Ovary (tissue), 7 donors: ENCODE measurements at regions not wholly inside any gene's neighbourhood (a gene's known extent, or its start where the extent isn't known, plus 50 kb on each side); places are given as distances from the start of the nearest gene placed in this dataset.

Experiments
- DNase-seq, 5 donors: peaks; one replicate each; pipeline ENCODE4 v3.0.0-alpha.2; 2019 to 2020
- H3K27ac ChIP-seq, 2 donors: fragments of 200-600 bp; one replicate each; pipeline versions ENCODE4 v1.5.1 to v1.8.0; 2019 to 2022
- H3K27me3 ChIP-seq: fragments of 200-600 bp; one replicate; pipeline ENCODE4 v1.8.0; 2022
- H3K36me3 ChIP-seq: fragments of 200-600 bp; sonication (generic); one replicate; pipeline ENCODE4 v1.5.1; 2019
- H3K4me1 ChIP-seq: one replicate; pipeline ENCODE4 v1.8.1; 2013; ENCODE audit warnings: mild to moderate bottlenecking, moderate library complexity; ENCODE audit not compliant: insufficient read depth
- H3K4me3 ChIP-seq: fragments of 200-600 bp; sonication (generic); one replicate; pipeline ENCODE4 v1.5.1; 2017
- H3K9me3 ChIP-seq, 2 donors: fragments of 200-600 bp in 1 of 2; sonication (generic) in 1 of 2; one replicate each; pipeline versions ENCODE4 v1.5.1 to v1.8.1; 2013 to 2019; ENCODE audit warnings: mild to moderate bottlenecking in 1 of 2, moderate library complexity in 1 of 2
- EP300 ChIP-seq: sonication (generic); formaldehyde crosslinking; IDR thresholded peaks from one replicate; pipeline ENCODE4 v1.6.1; 2017; ENCODE audit warnings: antibody characterized with exemption
- POLR2A ChIP-seq: fragments of 450-650 bp; IDR thresholded peaks from one replicate; pipeline ENCODE4 v1.6.1; 2017; ENCODE audit warnings: antibody characterized with exemption, mild to moderate bottlenecking, moderate library complexity
- WGBS, 3 donors: extraction: QIAGEN DNeasy Blood & Tissue Kit in 1 of 3; methylation state at CpG; one replicate each; pipeline versions ENCODE4 v1.1.5 to v1.1.7; 2013 to 2017; 5-methylcytosine and 5-hydroxymethylcytosine counted together
- intact Hi-C, 4 donors: fragments of 100-400 bp; cut with DNase I; formaldehyde crosslinking; loops; one replicate each; pipeline versions ENCODE4 v1.11.0 to v1.15.1; 2022 to 2023
- TF ChIP-seq, protein P1 (sequence below), 3 donors: fragments of 450-650 bp in 2 of 3; fragments of 200-600 bp in 1 of 3; IDR thresholded peaks; one replicate each; pipeline versions ENCODE4 v1.5.1 to v1.8.0; 2016 to 2022; ENCODE audit warnings: antibody characterized with exemption in 3 of 3, mild to moderate bottlenecking in 1 of 3
- donor health status: DM: no; HTN: no; CAD: no; lungs with moderate emphysema.
- donor health status: DM: no; HTN: no; CAD: no.
- donor health status: Bipolar disorder and iron deficiency.
- donor health status: DM: no; HTN: no; CAD: no.
- donor health status: DM: yes; HTN: yes; CAD: no.

DNA sequence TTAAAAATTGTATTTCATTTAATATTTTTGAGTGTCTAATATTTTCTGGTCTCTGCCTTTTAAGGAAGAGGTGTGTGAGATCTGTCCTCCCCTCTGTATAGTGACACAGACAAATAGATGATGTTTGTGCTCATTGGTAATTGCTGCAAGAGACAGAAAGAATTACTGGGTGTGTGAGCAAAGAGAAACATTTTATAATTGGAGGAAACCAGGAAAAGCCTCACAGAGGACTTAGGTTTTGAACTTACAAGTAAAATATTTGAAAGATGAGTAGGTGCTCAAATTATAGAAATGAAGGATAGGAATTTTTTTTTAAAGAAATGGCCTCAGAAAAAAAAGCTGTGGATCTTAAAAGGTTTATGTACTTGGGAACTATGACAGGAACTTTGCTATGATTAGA, 149.8 kb downstream of the SPCS3 start:
- Histone ChIP-seq H3K4me3 (no peak overlapping the region), H3K27ac (no peak overlapping the region), H3K36me3 (no peaks in the 10 kb centered on the region), H3K4me1 (no peaks in the 10 kb centered on the region), H3K9me3 (no peaks in the 10 kb centered on the region), H3K27me3 (no peaks in the 10 kb centered on the region)
- no peak for TF ChIP-seq EP300
- intact Hi-C loops, result no loop called here
- DNase-seq, result no peak

DNA sequence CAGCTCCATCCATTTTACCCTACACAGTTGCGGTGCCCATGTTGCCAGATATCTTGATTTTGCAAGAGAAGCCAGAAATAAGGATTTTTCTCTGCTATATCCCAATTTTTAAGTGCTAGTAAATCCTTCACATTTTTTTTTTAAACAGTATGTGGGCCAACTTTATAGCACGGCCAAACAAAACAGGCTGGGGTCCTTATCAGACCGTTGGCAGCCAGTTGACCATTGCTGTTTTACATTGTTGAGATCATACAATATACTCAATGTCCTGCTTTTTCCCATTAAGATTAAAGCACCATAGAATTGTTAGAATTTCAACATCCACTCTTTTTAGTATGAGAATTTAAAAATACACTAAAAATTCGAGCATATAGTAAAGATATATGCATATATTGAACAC, 150.9 kb downstream of the SPCS3 start:
- TF ChIP-seq, protein P1, sequence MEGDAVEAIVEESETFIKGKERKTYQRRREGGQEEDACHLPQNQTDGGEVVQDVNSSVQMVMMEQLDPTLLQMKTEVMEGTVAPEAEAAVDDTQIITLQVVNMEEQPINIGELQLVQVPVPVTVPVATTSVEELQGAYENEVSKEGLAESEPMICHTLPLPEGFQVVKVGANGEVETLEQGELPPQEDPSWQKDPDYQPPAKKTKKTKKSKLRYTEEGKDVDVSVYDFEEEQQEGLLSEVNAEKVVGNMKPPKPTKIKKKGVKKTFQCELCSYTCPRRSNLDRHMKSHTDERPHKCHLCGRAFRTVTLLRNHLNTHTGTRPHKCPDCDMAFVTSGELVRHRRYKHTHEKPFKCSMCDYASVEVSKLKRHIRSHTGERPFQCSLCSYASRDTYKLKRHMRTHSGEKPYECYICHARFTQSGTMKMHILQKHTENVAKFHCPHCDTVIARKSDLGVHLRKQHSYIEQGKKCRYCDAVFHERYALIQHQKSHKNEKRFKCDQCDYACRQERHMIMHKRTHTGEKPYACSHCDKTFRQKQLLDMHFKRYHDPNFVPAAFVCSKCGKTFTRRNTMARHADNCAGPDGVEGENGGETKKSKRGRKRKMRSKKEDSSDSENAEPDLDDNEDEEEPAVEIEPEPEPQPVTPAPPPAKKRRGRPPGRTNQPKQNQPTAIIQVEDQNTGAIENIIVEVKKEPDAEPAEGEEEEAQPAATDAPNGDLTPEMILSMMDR (IDR thresholded peaks at IDR 0.05), result no peak
- no peak for TF ChIP-seq POLR2A
- TF ChIP-seq EP300, result no peak
- H3K27ac ChIP-seq, result no peak overlapping the region
- no peak overlapping the region for H3K4me3 ChIP-seq
- H3K9me3 ChIP-seq, result no peaks in the 10 kb centered on the region
- intact Hi-C loops, result no loop called here
- no peaks in the 10 kb centered on the region for H3K27me3 ChIP-seq
- H3K36me3 ChIP-seq, result no peaks in the 10 kb centered on the region
- WGBS, 3 donors, result 37 to 47% (median 38%) methylated on average over 4 of the region's 4 CpGs
- DNase-seq, result no peak
- no peaks in the 10 kb centered on the region for H3K4me1 ChIP-seq

DNA sequence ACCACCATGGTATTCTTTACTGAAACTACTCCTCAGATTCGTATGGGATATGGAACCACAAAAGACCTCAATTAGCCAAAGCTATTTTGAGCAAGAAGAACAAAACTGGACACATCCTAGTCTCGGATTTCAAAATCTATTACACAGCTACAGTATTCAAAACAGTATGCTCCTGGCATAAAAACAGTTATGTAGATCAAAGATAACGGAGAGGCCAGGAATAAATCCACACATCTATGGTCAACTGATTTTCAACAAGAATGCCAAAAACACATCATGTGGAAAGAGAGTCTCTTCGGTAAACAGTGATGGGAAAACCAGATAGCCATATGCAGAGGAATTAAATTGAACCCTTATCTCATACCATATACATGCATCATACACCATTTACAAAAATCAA, 155.3 kb downstream of the SPCS3 start:
- no peaks in the 10 kb centered on the region for H3K9me3 ChIP-seq
- TF ChIP-seq EP300 (no peak), POLR2A (no peak)
- TF ChIP-seq, protein P1 (IDR thresholded peaks at IDR 0.05), result no peak
- 62 to 81% (median 68%) methylated on average over 4 of the region's 4 CpGs for WGBS, 3 donors
- no peak overlapping the region for H3K27ac ChIP-seq
- intact Hi-C loops, result no loop called here
- DNase-seq, result no peak
- no peaks in the 10 kb centered on the region for H3K27me3 ChIP-seq
- H3K4me1 ChIP-seq, result no peaks in the 10 kb centered on the region
- H3K36me3 ChIP-seq, result no peaks in the 10 kb centered on the region
- no peak overlapping the region for H3K4me3 ChIP-seq

DNA sequence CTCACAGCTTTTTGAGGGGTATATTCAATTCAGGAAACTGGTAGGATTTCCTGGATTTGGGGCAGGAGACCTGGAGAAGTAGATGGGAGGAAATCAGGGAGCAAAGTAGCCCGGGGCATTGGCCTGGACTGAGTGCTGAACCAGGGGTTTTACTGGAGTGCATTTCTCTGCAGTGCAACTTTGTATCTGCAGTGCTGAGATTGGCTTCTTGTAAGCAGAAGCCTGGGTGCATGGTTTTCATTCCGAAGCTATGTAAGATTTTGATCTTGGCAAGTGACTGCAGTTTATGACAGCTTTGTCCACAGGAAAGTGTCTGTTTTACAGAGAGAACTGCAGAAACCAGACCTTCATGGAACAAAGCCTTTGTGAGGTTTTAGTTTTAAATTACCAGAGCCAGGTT, 158.3 kb downstream of the SPCS3 start:
- H3K36me3 ChIP-seq, result no peaks in the 10 kb centered on the region
- DNase-seq, result no peak
- no peak overlapping the region for H3K27ac ChIP-seq
- H3K9me3 ChIP-seq, result no peaks in the 10 kb centered on the region
- 57 to 69% (median 60%) methylated on average over 2 of the region's 2 CpGs for WGBS, 3 donors
- no peak for TF ChIP-seq POLR2A
- H3K4me1 ChIP-seq, result no peaks in the 10 kb centered on the region
- no peak overlapping the region for H3K4me3 ChIP-seq
- no peaks in the 10 kb centered on the region for H3K27me3 ChIP-seq
- intact Hi-C loops, result no loop called here

DNA sequence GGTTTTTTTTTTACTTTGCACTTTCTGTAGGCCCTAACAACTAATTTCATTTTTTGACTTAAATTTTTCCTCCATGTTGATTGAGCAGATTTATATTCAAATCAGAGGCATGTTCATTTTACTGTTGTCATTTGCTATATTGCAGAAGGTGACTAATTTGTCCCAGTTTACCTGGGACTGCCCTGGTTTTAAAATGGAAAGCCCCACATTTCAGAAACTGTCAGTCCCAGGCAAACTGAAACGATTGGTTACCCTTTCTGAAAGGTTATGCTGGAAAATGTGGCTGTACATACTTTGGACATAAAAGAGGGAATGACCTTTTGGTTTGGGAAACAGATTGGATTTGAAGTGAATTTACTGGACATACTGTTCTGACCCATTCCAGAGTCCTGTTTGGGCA, 160.0 kb downstream of the SPCS3 start:
- DNase-seq, result no peak
- Histone ChIP-seq H3K4me1 (no peaks in the 10 kb centered on the region), H3K27ac (no peak overlapping the region), H3K9me3 (no peaks in the 10 kb centered on the region), H3K27me3 (no peaks in the 10 kb centered on the region), H3K4me3 (no peak overlapping the region), H3K36me3 (no peaks in the 10 kb centered on the region)
- TF ChIP-seq, protein P1 (IDR thresholded peaks at IDR 0.05), result no peak
- TF ChIP-seq EP300 (no peak), POLR2A (no peak)
- WGBS, 3 donors, result 77 to 82% (median 79%) methylated on average over 1 of the region's 1 CpG
- intact Hi-C loops, result no loop called here

DNA sequence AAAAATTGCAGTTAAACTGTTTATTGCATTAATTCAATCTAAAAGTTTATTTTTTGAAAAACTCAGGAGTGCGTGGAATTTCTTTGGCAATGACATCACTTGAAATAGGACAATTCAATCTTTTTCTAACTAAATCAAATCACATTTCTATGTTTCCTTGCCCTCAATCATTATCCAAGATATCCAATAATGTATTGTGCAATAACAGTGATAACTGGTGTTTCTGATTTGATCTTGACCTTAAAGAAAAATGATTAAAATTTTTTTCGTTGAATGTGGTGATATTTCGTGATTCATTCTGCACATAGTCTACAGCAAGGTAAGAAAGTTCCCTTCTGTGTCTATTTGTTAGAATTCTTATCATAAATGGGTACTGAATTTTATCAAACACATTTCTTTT, 163.2 kb downstream of the SPCS3 start:
- H3K36me3 ChIP-seq, result no peaks in the 10 kb centered on the region
- WGBS, 3 donors, result 65 to 94% (median 90%) methylated on average over 3 of the region's 3 CpGs

More for the DNA sequence above, 163.2 kb downstream of the SPCS3 start:
- Histone ChIP-seq H3K4me1 (no peaks in the 10 kb centered on the region), H3K9me3 (no peaks in the 10 kb centered on the region), H3K4me3 (no peak overlapping the region), H3K27ac (no peak overlapping the region), H3K27me3 (no peaks in the 10 kb centered on the region)
- no peak for DNase-seq
- TF ChIP-seq EP300 (no peak), POLR2A (no peak)
- TF ChIP-seq, protein P1 (IDR thresholded peaks at IDR 0.05), result no peak
- intact Hi-C loops, result no loop called here
